NCI-H460 (cell line): ENCODE measurements at regions not wholly inside any gene's neighbourhood (a gene's known extent, or its start where the extent isn't known, plus 50 kb on each side); places are given as distances from the start of the nearest gene placed in this dataset.
"Not testable (repeated sequence)": the region's sequence is repeated elsewhere in the genome, so short reads cannot be mapped to it uniquely, and the experiment has no call there.

ENCODE experiments used
- DNase-seq: peaks from one replicate; pipeline ENCODE4 v3.0.0-alpha.2; 2016; ENCODE audit warnings: low read depth; ENCODE audit errors: extremely low read depth

- no peak for DNase-seq
Observed at GRCh38 chr3:145286937-145287336, 874.0 kb downstream of the PLOD2 start.

GRCh38 chr3:145290010-145290409, 871.0 kb downstream of the PLOD2 start:
- no peak for DNase-seq

DNA sequence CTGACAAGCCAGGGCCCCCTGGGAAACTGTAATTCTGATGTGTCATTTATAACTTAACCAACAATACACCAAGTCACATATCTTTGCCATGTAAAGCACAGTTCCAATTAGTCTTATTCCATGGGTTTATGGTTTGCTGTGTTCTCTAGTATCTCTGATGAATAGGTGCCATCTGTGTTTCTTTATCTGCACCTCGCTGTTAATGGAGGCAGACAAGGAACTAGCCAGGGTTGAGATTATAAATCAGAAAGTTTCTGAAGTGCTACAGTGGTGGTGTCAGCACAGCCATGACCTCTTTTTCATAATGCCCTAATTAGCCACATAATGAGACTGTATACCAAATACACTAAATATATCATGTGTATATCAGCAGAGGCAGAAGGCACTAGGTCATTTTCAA, 866.4 kb downstream of the PLOD2 start:
- no peak for DNase-seq

- no peak for DNase-seq
Observed at GRCh38 chr3:145307272-145307671, 853.7 kb downstream of the PLOD2 start.

DNA sequence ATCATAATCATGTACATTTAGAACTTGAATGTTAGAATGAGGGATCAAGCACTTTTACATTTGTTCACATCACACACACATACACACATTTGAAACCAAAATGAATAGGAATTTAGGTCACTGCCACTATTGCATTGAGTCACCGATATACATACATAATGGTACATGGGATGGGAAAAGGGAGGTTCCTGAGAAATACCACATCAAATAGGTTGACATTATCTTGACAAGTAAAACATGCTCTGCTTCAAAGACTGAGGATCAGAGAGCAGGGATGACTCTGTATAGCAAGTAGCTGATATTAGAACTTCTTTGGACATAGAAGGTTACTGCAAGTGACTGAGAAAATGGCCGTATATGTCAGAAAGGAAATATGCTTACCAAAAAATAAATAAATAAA, 847.2 kb downstream of the PLOD2 start:
- no peak for DNase-seq

DNA sequence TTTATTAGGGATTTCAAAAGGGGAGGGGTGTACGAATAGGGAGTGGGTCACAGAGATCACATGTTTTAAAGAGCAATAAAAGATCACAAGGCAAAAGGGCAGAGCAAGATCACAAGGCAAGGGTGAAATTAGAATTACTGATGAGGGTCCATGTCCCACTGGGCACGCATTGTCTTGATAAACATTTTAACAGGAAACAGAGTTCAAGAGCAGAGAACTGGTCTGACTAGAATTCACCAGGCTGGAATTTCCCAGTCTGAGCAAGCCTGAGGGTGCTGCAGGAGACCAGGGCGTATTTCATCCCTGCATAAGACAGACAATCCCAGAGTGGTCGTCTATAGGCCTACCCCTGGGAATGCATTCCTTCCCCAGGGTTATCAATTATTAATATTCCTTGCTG, 844.7 kb downstream of the PLOD2 start:
- DNase-seq = not testable (repeated sequence)

DNA sequence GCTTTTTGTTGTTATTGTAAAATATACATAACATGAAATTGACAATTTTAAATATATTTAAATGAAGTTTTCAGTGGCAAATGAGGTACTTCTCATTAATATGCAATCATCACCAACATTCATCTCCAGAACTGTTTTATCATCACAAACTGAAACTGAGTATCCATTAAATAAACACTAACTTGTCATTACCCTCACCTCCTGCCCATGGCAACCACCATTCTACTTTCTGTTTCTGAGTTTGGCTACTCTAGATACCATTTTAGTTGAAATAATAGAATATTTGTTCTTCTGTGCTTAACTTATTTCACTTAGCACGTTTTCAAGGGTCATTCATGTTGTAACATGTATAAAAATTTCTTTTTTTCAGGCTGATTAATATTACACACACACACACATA, 834.3 kb downstream of the PLOD2 start:
- no peak for DNase-seq

DNA sequence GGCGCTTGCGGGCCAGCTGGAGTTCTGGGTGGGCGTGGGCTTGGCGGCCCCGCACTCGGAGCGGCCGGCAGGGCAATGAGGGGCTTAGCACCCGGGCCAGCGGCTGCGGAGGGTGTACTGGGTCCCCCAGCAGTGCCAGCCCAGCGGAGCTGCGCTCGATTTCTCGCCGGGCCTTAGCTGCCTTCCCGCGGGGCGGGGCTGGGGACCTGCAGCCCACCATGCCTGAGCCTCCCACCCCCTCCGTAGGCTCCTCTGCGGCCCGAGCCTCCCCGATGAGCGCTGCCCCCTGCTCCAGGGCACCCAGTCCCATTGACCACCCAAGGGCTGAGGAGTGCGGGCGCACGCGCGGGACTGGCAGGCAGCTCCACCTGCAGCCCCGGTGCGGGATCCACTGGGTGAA, 827.6 kb downstream of the PLOD2 start:
- not testable (repeated sequence) for DNase-seq

- no peak for DNase-seq
Observed at GRCh38 chr3:145333931-145334330, 827.1 kb downstream of the PLOD2 start.

DNA sequence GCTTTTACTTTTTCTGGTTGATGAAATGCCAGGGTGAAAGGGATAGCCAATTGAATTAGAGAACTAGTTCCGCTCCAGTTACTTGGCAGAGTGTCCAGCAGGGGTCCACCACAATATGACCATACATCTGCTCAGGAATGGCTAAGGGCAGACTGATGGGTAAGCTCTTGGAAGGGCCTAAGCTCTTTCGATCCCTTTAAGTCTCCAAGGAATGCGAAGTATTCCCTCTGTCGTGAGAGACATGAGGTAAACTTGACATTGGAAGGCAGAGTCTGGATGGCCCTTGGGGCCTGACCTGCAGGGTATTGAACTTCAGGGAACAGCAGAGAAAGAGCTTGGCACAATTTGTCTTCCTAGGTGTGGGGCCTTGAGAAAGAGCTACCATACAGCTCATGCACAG, 805.8 kb downstream of the PLOD2 start:
- no peak for DNase-seq

DNA sequence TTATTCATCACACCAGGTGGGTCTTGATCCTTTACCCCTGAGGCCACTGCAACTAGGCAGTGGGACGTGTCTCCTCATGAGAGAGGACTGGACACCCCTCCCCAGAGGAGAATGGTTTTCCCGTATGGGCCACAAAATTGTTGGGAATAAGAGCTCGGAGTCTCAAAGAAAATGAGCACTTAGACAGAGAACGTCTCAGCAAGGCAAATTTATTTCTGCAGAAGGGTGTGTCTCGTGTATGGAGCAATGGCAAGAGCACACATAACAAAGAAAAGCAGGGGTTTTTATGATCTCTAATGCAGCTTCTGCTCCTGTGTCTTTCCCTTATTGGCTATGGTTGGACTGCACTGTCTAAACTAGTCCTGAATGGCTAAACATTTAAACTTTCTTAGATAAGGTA, 803.5 kb downstream of the PLOD2 start:
- DNase-seq = no peak

- no peak for DNase-seq
Observed at GRCh38 chr3:145359040-145359439, 801.9 kb downstream of the PLOD2 start.

- DNase-seq = no peak
Observed at GRCh38 chr3:145368748-145369147, 792.2 kb downstream of the PLOD2 start.

GRCh38 chr3:145370870-145371269, 790.1 kb downstream of the PLOD2 start:
- DNase-seq = no peak

GRCh38 chr3:145377301-145377700, 783.7 kb downstream of the PLOD2 start:
- DNase-seq = no peak

GRCh38 chr3:145383416-145383815, 777.6 kb downstream of the PLOD2 start:
- DNase-seq = no peak

- DNase-seq = no peak
Observed at GRCh38 chr3:145384307-145384706, 776.7 kb downstream of the PLOD2 start.

- DNase-seq = no peak
Observed at GRCh38 chr3:145387211-145387610, 773.8 kb downstream of the PLOD2 start.

DNA sequence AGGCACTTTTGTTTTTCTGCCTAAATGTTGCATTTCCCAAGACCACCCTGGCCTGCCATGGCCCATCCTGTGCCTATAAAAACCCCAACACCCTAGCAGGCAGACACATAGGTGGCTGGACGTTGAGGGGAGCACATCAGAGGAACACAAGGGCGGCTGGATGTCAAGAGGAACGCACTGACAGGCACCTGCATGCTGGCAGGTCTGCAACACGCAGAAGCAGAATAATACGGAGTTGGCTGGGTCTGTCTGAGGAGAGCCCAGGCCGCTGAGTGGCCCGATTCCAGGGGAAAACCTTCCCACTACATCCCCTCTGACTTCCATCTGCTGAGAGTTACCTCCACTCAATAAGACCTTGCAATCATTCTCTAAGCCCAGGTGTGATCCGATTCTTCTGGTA, 765.6 kb downstream of the PLOD2 start:
- no peak for DNase-seq

GRCh38 chr3:145411605-145412004, 749.4 kb downstream of the PLOD2 start:
- DNase-seq = no peak

GRCh38 chr3:145417678-145418077, 743.3 kb downstream of the PLOD2 start:
- DNase-seq = no peak

- no peak for DNase-seq
Observed at GRCh38 chr3:145422556-145422955, 738.4 kb downstream of the PLOD2 start.

GRCh38 chr3:145427355-145427754, 733.6 kb downstream of the PLOD2 start:
- DNase-seq = no peak

DNA sequence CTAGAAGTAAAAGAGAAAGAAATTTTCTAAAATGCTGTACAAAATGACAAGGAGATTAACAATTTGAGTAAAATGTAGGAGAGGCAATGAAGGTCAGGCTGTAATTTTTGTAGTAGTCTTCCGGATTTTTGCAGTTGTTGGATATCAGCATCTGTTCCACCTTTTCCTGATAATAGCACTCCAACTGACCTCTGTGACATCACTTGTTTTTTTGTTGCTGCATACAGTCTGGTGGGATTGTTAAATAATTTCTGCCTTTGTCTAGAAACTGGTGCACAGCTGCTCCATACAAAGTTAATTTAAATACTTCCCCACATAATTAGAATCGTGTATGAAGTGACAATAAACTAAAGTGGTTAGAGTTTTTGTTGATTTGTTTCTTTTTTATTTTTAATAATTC, 731.4 kb downstream of the PLOD2 start:
- no peak for DNase-seq
